HCT116 (cell line): ENCODE measurements at regions not wholly inside any gene's neighbourhood (a gene's known extent, or its start where the extent isn't known, plus 50 kb on each side); places are given as distances from the start of the nearest gene placed in this dataset.

Experiments
- ATAC-seq: fragments of 200-7000 bp; cut with Tn5 transposase; 2 replicates; pipeline ENCODE4 v1.9.1; 2020; ENCODE audit warnings: mild to moderate bottlenecking, moderate library complexity
- BruUV-seq: library from RNA; stranded (reverse); fragments of 400-500 nt; replicated peaks from 2 replicates; lab custom pipeline; 2021; lab: Mats Ljungman, UMichigan
- CTCF ChIA-PET: fragments of 300-600 bp; sonication (Branson Sonifier 250); formaldehyde crosslinking; loops from one replicate; lab custom pipeline; 2021; ENCODE audit warnings: antibody characterized with exemption; lab: Charles Lee
- POLR2A ChIA-PET: fragments of 300-600, 350-600 bp; sonication (Branson Sonifier 250); formaldehyde crosslinking; loops from one replicate; lab custom pipeline; 2021; ENCODE audit warnings: antibody characterized with exemption; lab: Charles Lee
- RAD21 ChIA-PET, 2 experiments: fragments of 300-600 bp; sonication (Branson Sonifier 250); formaldehyde crosslinking; loops; one replicate each; lab custom pipeline; 2023; ENCODE audit warnings: low total read pairs in 2 of 2; ENCODE audit not compliant: uncharacterized antibody in 2 of 2, unreplicated experiment in 2 of 2, low non-redundant PET in 1 of 2; lab: Charles Lee
- DNase-seq: peaks from one replicate; pipeline ENCODE4 v3.0.0-alpha.2; 2010; ENCODE audit warnings: low read depth, low spot score
- H2AFZ ChIP-seq: fragments of 200-600 bp; shearing (Covaris generic), sonication (generic); 2 replicates; pipeline ENCODE4 v1.6.1; 2017; ENCODE audit warnings: low read depth, mixed run types, mixed read lengths, antibody characterized with exemption, low read length; ENCODE audit not compliant: poor library complexity, severe bottlenecking
- H3K27ac ChIP-seq: 2 replicates; pipeline ENCODE4 v1.5.1; 2012; ENCODE audit warnings: low read depth, low read length
- H3K27me3 ChIP-seq: fragments of 200-600 bp; sonication (generic); 2 replicates; pipeline ENCODE4 v1.6.1; 2016; ENCODE audit warnings: mixed run types, low read length, mixed read lengths; ENCODE audit not compliant: insufficient read depth
- H3K36me3 ChIP-seq, 2 experiments: fragments of 200-500 bp in 1 of 2; fragments of 200-600 bp in 1 of 2; sonication (Bioruptor generic) in 1 of 2; sonication (generic) in 1 of 2; 2 replicates each; pipeline versions ENCODE4 v1.5.1 to v1.6.1; 2014 to 2016; ENCODE audit warnings: low read length in 2 of 2, inconsistent platforms in 1 of 2, mixed read lengths in 1 of 2, mixed run types in 1 of 2; ENCODE audit not compliant: insufficient read depth in 2 of 2, control insufficient read depth in 1 of 2
- H3K4me1 ChIP-seq, 2 experiments: fragments of 200-600 bp in 1 of 2; sonication (generic) in 1 of 2; 2 replicates each; pipeline versions ENCODE4 v1.5.1 to v1.6.1; 2012 to 2017; ENCODE audit warnings: low read length in 2 of 2, inconsistent platforms in 1 of 2, mild to moderate bottlenecking in 1 of 2, mixed read lengths in 1 of 2, mixed run types in 1 of 2, moderate library complexity in 1 of 2; ENCODE audit not compliant: insufficient read depth in 2 of 2, control insufficient read depth in 1 of 2
- H3K4me2 ChIP-seq: fragments of 200-600 bp; sonication (generic); 2 replicates; pipeline ENCODE4 v1.6.1; 2017; ENCODE audit warnings: mixed run types, low read length, mixed read lengths
- H3K4me3 ChIP-seq, 2 experiments: fragments of 200-600 bp in 1 of 2; sonication (generic) in 1 of 2; replicated peaks in 1 of 2; 2 replicates each; pipeline ENCODE4 v1.5.1; 2011 to 2016; ENCODE audit warnings: low read length in 2 of 2, control low read depth in 1 of 2, low read depth in 1 of 2, mild to moderate bottlenecking in 1 of 2, mixed read lengths in 1 of 2, mixed run types in 1 of 2
- H3K79me2 ChIP-seq: fragments of 200-600 bp; sonication (generic); 2 replicates; pipeline ENCODE4 v1.6.1; 2017; ENCODE audit warnings: mild to moderate bottlenecking, mixed run types, low read length, moderate library complexity, mixed read lengths; ENCODE audit not compliant: insufficient read depth
- H3K9ac ChIP-seq: fragments of 200-600 bp; sonication (generic); 2 replicates; pipeline ENCODE4 v1.6.1; 2016; ENCODE audit warnings: low read length, mixed read lengths
- H3K9me2 ChIP-seq: fragments of 200-600 bp; sonication (generic), shearing (Covaris generic); 2 replicates; pipeline ENCODE4 v1.6.1; 2017; ENCODE audit warnings: mixed run types, mild to moderate bottlenecking, moderate library complexity; ENCODE audit not compliant: insufficient read depth
- H3K9me3 ChIP-seq, 2 experiments: fragments of 200-500 bp in 1 of 2; fragments of 200-600 bp in 1 of 2; sonication (Bioruptor generic) in 1 of 2; sonication (generic) in 1 of 2; 2 replicates each; pipeline ENCODE4 v1.6.1; 2014 to 2017; ENCODE audit warnings: low read length in 2 of 2, mixed read lengths in 2 of 2, inconsistent platforms in 1 of 2, low read depth in 1 of 2, mild to moderate bottlenecking in 1 of 2, mixed run types in 1 of 2, moderate library complexity in 1 of 2; ENCODE audit not compliant: control insufficient read depth in 1 of 2, insufficient read depth in 1 of 2
- H4K20me1 ChIP-seq: fragments of 200-600 bp; sonication (generic), shearing (Covaris generic); 2 replicates; pipeline ENCODE4 v1.6.1; 2017; ENCODE audit warnings: mixed run types, mild to moderate bottlenecking, moderate library complexity; ENCODE audit not compliant: insufficient read depth
- CEBPB ChIP-seq: IDR thresholded peaks from 2 replicates; pipeline ENCODE4 v1.6.1; 2012; ENCODE audit warnings: low read depth
- CTCF ChIP-seq, 3 experiments: fragments of 200-600 bp in 1 of 3; sonication (generic) in 1 of 3; IDR thresholded peaks in 2 of 3; conservative IDR thresholded peaks in 1 of 3; 2 replicates each; pipeline ENCODE4 v1.5.1; 2012 to 2017; ENCODE audit warnings: low read depth in 2 of 3, low read length in 2 of 3, antibody characterized with exemption in 1 of 3, borderline replicate concordance in 1 of 3, control low read depth in 1 of 3, mild to moderate bottlenecking in 1 of 3, mixed read lengths in 1 of 3, mixed run types in 1 of 3, moderate library complexity in 1 of 3; ENCODE audit not compliant: insufficient read depth in 1 of 3
- ELF1 ChIP-seq: IDR thresholded peaks from 2 replicates; pipeline ENCODE4 v1.6.1; 2012; ENCODE audit warnings: low read depth, borderline replicate concordance
- EZH2phosphoT487 ChIP-seq: fragments of 200-600 bp; IDR thresholded peaks from 2 replicates; pipeline ENCODE4 v1.6.1; 2018; ENCODE audit warnings: antibody characterized with exemption, borderline replicate concordance
- FOSL1 ChIP-seq: IDR thresholded peaks from 2 replicates; pipeline ENCODE4 v1.6.1; 2012; ENCODE audit warnings: low read depth
- JUND ChIP-seq: IDR thresholded peaks from 2 replicates; pipeline ENCODE4 v1.6.1; 2012
- MAX ChIP-seq: IDR thresholded peaks from 2 replicates; pipeline ENCODE4 v1.6.1; 2012
- POLR2A ChIP-seq: IDR thresholded peaks from 2 replicates; pipeline ENCODE4 v1.7.0; 2011; ENCODE audit warnings: borderline replicate concordance; ENCODE audit not compliant: insufficient read depth, insufficient read length; ENCODE audit errors: extremely low read depth
- POLR2AphosphoS5 ChIP-seq: IDR thresholded peaks from 2 replicates; pipeline ENCODE4 v1.6.1; 2011; ENCODE audit warnings: mild to moderate bottlenecking, low read depth, low read length, moderate library complexity
- REST ChIP-seq: IDR thresholded peaks from 2 replicates; pipeline ENCODE4 v1.6.1; 2012; ENCODE audit warnings: low read depth
- SIN3A ChIP-seq: IDR thresholded peaks from 2 replicates; pipeline ENCODE4 v1.6.1; 2012; ENCODE audit warnings: low read depth
- SP1 ChIP-seq: IDR thresholded peaks from 2 replicates; pipeline ENCODE4 v1.6.1; 2012; ENCODE audit warnings: low read depth
- ZBTB33 ChIP-seq: IDR thresholded peaks from 2 replicates; pipeline ENCODE4 v1.6.1; 2011; ENCODE audit warnings: mild to moderate bottlenecking, low read length, moderate library complexity; ENCODE audit not compliant: insufficient replicate concordance; ENCODE audit errors: extremely low read depth
- ZFX ChIP-seq: fragments of 450-650 bp; IDR thresholded peaks from 2 replicates; pipeline ENCODE4 v1.6.1; 2017
- intact Hi-C: fragments of 100-400 bp; cut with micrococcal nuclease; formaldehyde crosslinking; loops from 2 replicates; pipeline ENCODE4 v1.10.0; 2022

DNA sequence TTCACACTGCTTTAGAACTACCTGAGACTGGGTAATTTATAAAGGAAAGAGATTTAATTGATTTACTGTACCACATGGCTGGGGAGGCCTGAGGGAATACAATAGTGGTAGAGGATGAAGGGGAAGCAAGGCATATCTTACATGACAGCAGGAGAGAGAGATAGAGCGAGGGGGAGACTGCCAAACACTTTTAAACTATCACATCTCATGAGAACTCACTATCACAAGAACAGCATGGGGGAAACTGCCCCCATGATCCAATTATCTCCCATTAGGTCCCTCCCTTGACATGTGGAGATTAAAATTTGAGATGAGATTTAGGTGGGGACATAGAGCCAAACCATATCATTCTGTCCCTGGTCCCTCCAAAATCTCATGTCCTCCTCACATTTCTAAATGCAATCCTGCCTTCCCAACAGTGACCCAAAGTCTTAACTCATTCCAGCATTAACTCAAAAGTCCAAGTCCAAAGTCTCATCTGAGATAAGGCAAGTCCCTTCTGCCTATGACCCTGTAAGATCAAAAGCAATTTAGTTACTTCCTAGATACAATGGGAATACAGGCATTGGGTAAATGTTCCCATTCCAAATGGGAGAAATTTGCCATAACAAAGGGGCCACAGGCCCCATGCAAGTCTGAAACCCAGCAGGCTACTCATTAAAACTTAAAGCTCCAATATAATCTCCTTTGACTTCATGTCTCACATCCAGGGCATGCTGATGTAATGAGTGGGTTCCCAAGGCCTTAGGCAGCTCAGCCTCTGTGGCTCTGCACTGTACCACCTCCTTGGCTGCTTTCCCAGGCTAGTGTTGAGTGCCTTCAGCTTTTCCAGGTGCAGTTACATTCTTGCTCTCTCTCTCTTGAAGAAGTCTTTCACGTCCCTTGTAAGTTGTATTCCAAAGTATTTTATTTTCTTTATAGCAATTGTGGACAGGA, 481.7 kb upstream of the TGFBR2 start:
- Histone ChIP-seq H3K79me2 (no peaks in the 10 kb centered on the region), H3K9me2 (no peaks in the 10 kb centered on the region), H3K4me1 (no peaks in the 10 kb centered on the region), H3K9me3 (no peaks in the 10 kb centered on the region), H3K9ac (no peak overlapping the region), H4K20me1 (no peaks in the 10 kb centered on the region), H3K4me2 (no peak overlapping the region), H3K36me3 (no peaks in the 10 kb centered on the region), H3K27ac (no peak overlapping the region), H2AFZ (no peak overlapping the region), H3K4me3 (no peak overlapping the region), H3K27me3 (no peaks in the 10 kb centered on the region)
- CTCF ChIA-PET, result no interaction called here
- TF ChIP-seq JUND, result no peak
- TF ChIP-seq ZBTB33, result no peak
- no peak for TF ChIP-seq POLR2A
- TF ChIP-seq CEBPB, result no peak
- TF ChIP-seq REST, result no peak
- TF ChIP-seq POLR2AphosphoS5, result no peak
- TF ChIP-seq ELF1, result no peak
- TF ChIP-seq SIN3A, result no peak
- TF ChIP-seq CTCF (IDR thresholded peaks at IDR 0.05 in 2 of 3, conservative IDR thresholded peaks at IDR 0.05 in 1 of 3; ENCODE audit: borderline replicate concordance in 1 of 3, insufficient read depth in 1 of 3, low read depth in 2 of 3, low read length in 2 of 3), result no peak
- TF ChIP-seq FOSL1, result no peak
- TF ChIP-seq EZH2phosphoT487, result no peak
- no peak for TF ChIP-seq SP1
- TF ChIP-seq MAX, result no peak
- TF ChIP-seq ZFX, result no peak
- DNase-seq (no peak), ATAC-seq (no peak)
- no TSS peak for BruUV-seq
- POLR2A ChIA-PET, result no interaction called here
- intact Hi-C loops, result no loop called here
- RAD21 ChIA-PET, result interaction anchor here in 1 of 2 experiments (0.5 kb wide), 1 partner anchor 74 kb away, joined by 3 read pairs; no protein-coding TSS in a partner anchor
